ENCODE measurements at regions not wholly inside any gene's neighbourhood (a gene's known extent, or its start where the extent isn't known, plus 50 kb on each side); places are given as distances from the start of the nearest gene placed in this dataset.

- TF ChIP-seq EZH2 (IDR thresholded peaks at IDR 0.05; ENCODE audit: borderline replicate concordance, insufficient read depth, low read length, poor library complexity, severe bottlenecking) (no peak), CTCF (IDR thresholded peaks at IDR 0.05; ENCODE audit: poor library complexity, severe bottlenecking) (no peak), POLR2AphosphoS5 (IDR thresholded peaks at IDR 0.05) (no peak), EP300 (conservative IDR thresholded peaks at IDR 0.05; ENCODE audit: poor library complexity, severe bottlenecking) (no peak), SMC3 (conservative IDR thresholded peaks at IDR 0.05; ENCODE audit: poor library complexity) (no peak)
Observed at GRCh38 chr20:19115581-19115980, 96.9 kb upstream of the SLC24A3 start.

All from neural cell (in vitro differentiated cells).